Heart right ventricle (tissue), 16 donors: ENCODE measurements at regions not wholly inside any gene's neighbourhood (a gene's known extent, or its start where the extent isn't known, plus 50 kb on each side); places are given as distances from the start of the nearest gene placed in this dataset.

Source experiments
- ATAC-seq, 8 donors: fragments of 200-7000 bp; cut with Tn5 transposase; one replicate each; pipeline ENCODE4 v1.9.1; 2020; ENCODE audit warnings: mild to moderate bottlenecking in 8 of 8, moderate library complexity in 8 of 8, moderate number of reproducible peaks in 1 of 8
- DNase-seq, 2 donors: peaks; one replicate each; pipeline ENCODE4 v3.0.0-alpha.2; 2020
- H3K27ac ChIP-seq, 10 donors: fragments of 200-600 bp; sonication (generic) in 2 of 10; one replicate each; pipeline versions ENCODE4 v1.5.0 to v1.8.0; 2020 to 2022; ENCODE audit warnings: mild to moderate bottlenecking in 3 of 10
- H3K27me3 ChIP-seq, 7 donors: fragments of 200-600 bp; one replicate each; pipeline ENCODE4 v1.8.0; 2021 to 2022; ENCODE audit warnings: mild to moderate bottlenecking in 2 of 7
- H3K36me3 ChIP-seq, 9 donors: fragments of 200-600 bp; sonication (generic) in 1 of 9; one replicate each; pipeline versions ENCODE4 v1.5.0 to v1.8.0; 2020 to 2022; ENCODE audit warnings: mild to moderate bottlenecking in 2 of 9
- H3K4me1 ChIP-seq, 9 donors: fragments of 200-600 bp; sonication (generic) in 1 of 9; one replicate each; pipeline versions ENCODE4 v1.5.0 to v1.8.0; 2020 to 2022; ENCODE audit warnings: mild to moderate bottlenecking in 4 of 9
- H3K4me3 ChIP-seq, 10 donors: fragments of 200-600 bp; sonication (generic) in 2 of 10; one replicate each; pipeline versions ENCODE4 v1.5.0 to v1.8.0; 2020 to 2022; ENCODE audit warnings: mild to moderate bottlenecking in 7 of 10, moderate library complexity in 2 of 10
- H3K9me3 ChIP-seq, 11 donors: fragments of 200-600 bp in 10 of 11; sonication (generic) in 2 of 11; one replicate each; pipeline versions ENCODE4 v1.5.0 to v1.8.0; 2013 to 2022; ENCODE audit warnings: mild to moderate bottlenecking in 2 of 11, control low read depth in 1 of 11, moderate library complexity in 1 of 11
- WGBS, 2 donors: extraction: QIAGEN DNeasy Blood & Tissue Kit; methylation state at CpG; one replicate each; pipeline ENCODE4 v1.1.7; 2013; ENCODE audit warnings: inconsistent platforms in 1 of 2; 5-methylcytosine and 5-hydroxymethylcytosine counted together
- intact Hi-C, 10 donors: fragments of 100-400 bp; cut with DNase I; formaldehyde crosslinking; loops; one replicate each; pipeline versions ENCODE4 v1.11.1 to v1.14.2; 2022
- TF ChIP-seq, protein P1 (sequence below), 9 donors: fragments of 200-600 bp; sonication (generic) in 2 of 9; IDR thresholded peaks; one replicate each; pipeline versions ENCODE4 v1.5.0 to v1.8.0; 2021 to 2022; ENCODE audit warnings: antibody characterized with exemption in 9 of 9, mild to moderate bottlenecking in 5 of 9, moderate library complexity in 1 of 9
- donor health status: Arrhythmogenic right ventricular cardiomyopathy.
- donor health status: ischemic (EF 13 %, LVEDD 7.1; RV severe dilation, severe dysfunction).
- donor health status: healthy with polysubstance abuse.
- donor health status: DM: no; HTN: yes; CAD: no.
- donor health status: DM: no; HTN: no; CAD: no.
- donor health status: ischemic (EF 25% LVEDD 6.9; RV normal size, moderate dysfunction).
- donor health status: ischemic (EF 25% LVEDD 5.7; RV mildly dilated, moderate dysfunction).
- donor health status: healthy.
- donor health status: DM: yes; HTN: yes; CAD: no.
- donor health status: Ischemic cardiomyopathy.
- donor health status: ischemic (EF 35%, LVEDD 5.7; RV mildly dilated, moderate dysfunction).
- donor health status: nonischemic (EF 11% LVEDD 7.7; RV severe dilation, severe dysfunction).
- donor health status: DM: yes; HTN: yes; CAD: no.
- donor health status: PGD.
- donor health status: ischemic (EF 29% LVEDD 5.4; RV normal size, mild dysfunction).
- donor health status: nonischemic (EF 23%, LVEDD 6.1; RV moderate dilation, normal function).

GRCh38 chr1:217182992-217183391 is 447.9 kb downstream of the GPATCH2 start:
- intact Hi-C loops, result no loop called here
- Histone ChIP-seq H3K9me3 (peaks cover 0 to 16% (median 4%) of the 10 kb centered on the region in 11 donors), H3K4me1 (peaks cover 0 to 12% (median 0%) of the 10 kb centered on the region in 9 donors), H3K4me3 (no peak overlapping the region), H3K27me3 (no peaks in the 10 kb centered on the region), H3K27ac (no peak overlapping the region), H3K36me3 (no peaks in the 10 kb centered on the region)
- TF ChIP-seq, protein P1, sequence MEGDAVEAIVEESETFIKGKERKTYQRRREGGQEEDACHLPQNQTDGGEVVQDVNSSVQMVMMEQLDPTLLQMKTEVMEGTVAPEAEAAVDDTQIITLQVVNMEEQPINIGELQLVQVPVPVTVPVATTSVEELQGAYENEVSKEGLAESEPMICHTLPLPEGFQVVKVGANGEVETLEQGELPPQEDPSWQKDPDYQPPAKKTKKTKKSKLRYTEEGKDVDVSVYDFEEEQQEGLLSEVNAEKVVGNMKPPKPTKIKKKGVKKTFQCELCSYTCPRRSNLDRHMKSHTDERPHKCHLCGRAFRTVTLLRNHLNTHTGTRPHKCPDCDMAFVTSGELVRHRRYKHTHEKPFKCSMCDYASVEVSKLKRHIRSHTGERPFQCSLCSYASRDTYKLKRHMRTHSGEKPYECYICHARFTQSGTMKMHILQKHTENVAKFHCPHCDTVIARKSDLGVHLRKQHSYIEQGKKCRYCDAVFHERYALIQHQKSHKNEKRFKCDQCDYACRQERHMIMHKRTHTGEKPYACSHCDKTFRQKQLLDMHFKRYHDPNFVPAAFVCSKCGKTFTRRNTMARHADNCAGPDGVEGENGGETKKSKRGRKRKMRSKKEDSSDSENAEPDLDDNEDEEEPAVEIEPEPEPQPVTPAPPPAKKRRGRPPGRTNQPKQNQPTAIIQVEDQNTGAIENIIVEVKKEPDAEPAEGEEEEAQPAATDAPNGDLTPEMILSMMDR (IDR thresholded peaks at IDR 0.05), result no peak
- WGBS, 2 donors, result 40 to 45% methylated on average over 6 of the region's 6 CpGs
- ATAC-seq (no peak), DNase-seq (no peak)

DNA sequence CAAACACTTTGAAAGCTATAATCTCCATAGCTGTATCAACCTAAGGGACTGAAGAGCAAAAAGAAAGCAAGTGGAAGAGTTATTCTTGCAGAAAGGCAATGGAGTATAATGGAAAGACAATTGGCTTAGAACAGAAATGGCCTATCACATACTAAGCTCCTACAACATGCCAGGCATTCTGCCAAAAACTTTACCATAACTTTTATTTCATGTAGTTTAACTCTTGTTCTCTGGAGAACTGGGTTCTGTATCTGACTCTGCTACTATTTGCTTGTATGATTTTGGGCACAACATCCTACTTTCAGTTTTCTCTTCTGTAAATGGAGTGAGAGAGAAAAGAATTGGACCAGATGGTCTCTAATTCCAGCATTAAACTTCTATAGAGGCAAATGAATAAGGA is 449.1 kb downstream of the GPATCH2 start:
- TF ChIP-seq, protein P1 (IDR thresholded peaks at IDR 0.05), result no peak
- intact Hi-C loops, result no loop called here
- Histone ChIP-seq H3K27ac (no peak overlapping the region), H3K36me3 (no peaks in the 10 kb centered on the region), H3K9me3 (peaks cover 0 to 8% (median 2%) of the 10 kb centered on the region in 11 donors), H3K4me3 (no peak overlapping the region), H3K4me1 (peaks cover 0 to 12% (median 0%) of the 10 kb centered on the region in 9 donors), H3K27me3 (no peaks in the 10 kb centered on the region)
- ATAC-seq (no peak), DNase-seq (no peak)

DNA sequence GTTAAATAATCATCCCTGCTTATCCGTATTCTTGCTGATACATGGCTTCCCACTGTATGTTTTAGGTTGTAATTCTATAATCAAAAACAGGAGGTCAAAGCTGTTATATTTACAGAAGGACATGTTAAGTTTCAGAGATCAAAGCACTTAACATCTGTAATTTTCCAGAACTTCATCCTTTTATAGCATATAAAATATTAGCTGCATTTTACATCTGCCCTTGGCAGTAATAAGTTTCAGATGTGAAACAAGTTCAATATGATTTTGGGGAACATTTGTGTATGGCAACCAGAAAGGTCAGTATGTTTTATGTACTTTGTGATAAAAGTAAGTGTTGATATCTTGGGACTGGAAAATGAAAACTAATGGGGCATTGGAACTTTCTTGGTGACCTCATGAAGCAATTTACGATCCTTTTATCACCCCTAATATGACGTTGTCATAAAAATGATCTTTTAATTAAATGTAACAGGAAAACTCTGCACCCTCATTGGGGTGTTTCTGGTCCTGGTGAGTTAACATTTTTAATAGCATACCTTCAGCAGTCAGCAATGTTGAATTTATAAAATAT is 449.6 kb downstream of the GPATCH2 start:
- Histone ChIP-seq H3K36me3 (no peaks in the 10 kb centered on the region), H3K4me3 (no peak overlapping the region), H3K27me3 (no peaks in the 10 kb centered on the region), H3K9me3 (peaks cover 0 to 3% (median 0%) of the 10 kb centered on the region in 11 donors), H3K27ac (no peak overlapping the region), H3K4me1 (peaks cover 0 to 12% (median 0%) of the 10 kb centered on the region in 9 donors)
- no peak for ATAC-seq
- no peak for DNase-seq
- intact Hi-C loops, result no loop called here
- TF ChIP-seq, protein P1 (IDR thresholded peaks at IDR 0.05), result no peak
- WGBS, 2 donors, result 61 to 80% methylated on average over 3 of the region's 3 CpGs

DNA sequence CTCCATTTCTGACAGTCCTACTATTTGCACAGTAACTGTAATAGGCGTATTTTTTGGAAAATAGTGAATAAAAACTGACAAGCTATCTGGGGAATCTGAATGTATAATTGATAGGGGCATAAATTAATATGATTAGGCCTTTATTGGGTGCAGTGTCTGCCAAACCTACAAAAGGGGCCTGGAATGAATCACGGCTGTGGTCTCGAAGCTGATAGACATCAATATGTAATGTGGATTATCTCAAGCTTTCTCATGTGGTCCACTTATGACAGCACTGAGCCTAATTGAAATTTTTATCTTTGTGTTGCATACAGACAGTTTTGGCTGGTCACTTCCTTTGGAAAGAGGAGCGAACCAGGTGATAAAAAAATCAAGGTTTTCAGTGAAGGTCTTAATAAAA is 450.4 kb downstream of the GPATCH2 start:
- no peaks in the 10 kb centered on the region for H3K36me3 ChIP-seq
- TF ChIP-seq, protein P1 (IDR thresholded peaks at IDR 0.05), result no peak
- WGBS, 2 donors, result 60 to 69% methylated on average over 4 of the region's 4 CpGs
- intact Hi-C loops, result no loop called here
- DNase-seq, result no peak
- ATAC-seq, result no peak
- H3K9me3 ChIP-seq, result no peaks in the 10 kb centered on the region
- H3K4me1 ChIP-seq, result peaks cover 0 to 10% (median 0%) of the 10 kb centered on the region in 9 donors
- no peaks in the 10 kb centered on the region for H3K27me3 ChIP-seq
- no peak overlapping the region for H3K4me3 ChIP-seq
- no peak overlapping the region for H3K27ac ChIP-seq
